H1 (cell line): ENCODE measurements at regions not wholly inside any gene's neighbourhood (a gene's known extent, or its start where the extent isn't known, plus 50 kb on each side); places are given as distances from the start of the nearest gene placed in this dataset.

Experiments used
- CTCF ChIA-PET: fragments of 300-600 bp; sonication (Branson Sonifier 250); formaldehyde crosslinking; loops from one replicate; lab custom pipeline; 2021; ENCODE audit not compliant: partially characterized antibody; lab: Charles Lee
- POLR2A ChIA-PET: fragments of 300-600 bp; sonication (Branson Sonifier 250); formaldehyde crosslinking; loops from one replicate; lab custom pipeline; 2021; ENCODE audit warnings: inconsistent platforms; ENCODE audit not compliant: partially characterized antibody; lab: Charles Lee
- DNase-seq, 2 experiments: peaks; one replicate each; pipeline versions ENCODE4 v3.0.0 to v3.0.0-alpha.2; 2010 to 2022; ENCODE audit warnings: low spot score in 2 of 2, low read depth in 1 of 2, mixed read lengths in 1 of 2
- FAIRE-seq: peaks from 2 replicates; lab custom pipeline; 2011; peaks lifted over from hg19 to GRCh38; lab: Jason Lieb, UNC
- H2AFZ ChIP-seq: 2 replicates; pipeline ENCODE4 v1.8.1; 2012; ENCODE audit warnings: low read length, inconsistent platforms
- H2AK5ac ChIP-seq: 2 replicates; pipeline ENCODE4 v1.6.1; 2013; ENCODE audit warnings: low read depth, low read length
- H2BK120ac ChIP-seq: replicated peaks from 2 replicates; pipeline ENCODE3; 2013; ENCODE audit warnings: low read depth, low read length, inconsistent platforms
- H2BK12ac ChIP-seq: 2 replicates; pipeline ENCODE4 v1.6.1; 2013; ENCODE audit warnings: low read depth, low read length
- H2BK15ac ChIP-seq: 2 replicates; pipeline ENCODE4 v1.6.1; 2013; ENCODE audit warnings: low read length
- H2BK20ac ChIP-seq: 2 replicates; pipeline ENCODE4 v1.6.1; 2013; ENCODE audit warnings: low read length
- H2BK5ac ChIP-seq: 2 replicates; pipeline ENCODE4 v1.6.1; 2013; ENCODE audit warnings: low read depth, low read length
- H3K14ac ChIP-seq: 2 replicates; pipeline ENCODE4 v1.6.1; 2013; ENCODE audit warnings: inconsistent platforms; ENCODE audit not compliant: insufficient read length
- H3K18ac ChIP-seq: 2 replicates; pipeline ENCODE4 v1.6.1; 2013; ENCODE audit warnings: low read length; ENCODE audit errors: extremely low read depth
- H3K23ac ChIP-seq: 2 replicates; pipeline ENCODE4 v1.6.1; 2013; ENCODE audit warnings: inconsistent platforms; ENCODE audit not compliant: insufficient read length
- H3K23me2 ChIP-seq: 2 replicates; pipeline ENCODE4 v1.6.1; 2013; ENCODE audit warnings: low read depth, low read length
- H3K27ac ChIP-seq: 2 replicates; pipeline ENCODE4 v1.6.1; 2011; ENCODE audit warnings: low read depth, low read length, inconsistent platforms
- H3K27me3 ChIP-seq, 4 experiments: replicated peaks in 1 of 4; 1 replicate in 1 of 4; 2 replicates in 3 of 4; pipeline versions ENCODE4 v1.6.1 to v1.8.1; 2011 to 2013; ENCODE audit warnings: low read length in 3 of 4, mild to moderate bottlenecking in 3 of 4, inconsistent platforms in 2 of 4, mixed read lengths in 2 of 4, moderate library complexity in 1 of 4; ENCODE audit not compliant: control insufficient read depth in 3 of 4, insufficient read depth in 3 of 4; ENCODE audit errors: extremely low read depth in 1 of 4
- H3K36me3 ChIP-seq, 4 experiments: 2 replicates each; pipeline versions ENCODE4 v1.6.1 to v1.8.1; 2011 to 2013; ENCODE audit warnings: mild to moderate bottlenecking in 4 of 4, low read length in 3 of 4, moderate library complexity in 2 of 4, control low read depth in 1 of 4, inconsistent platforms in 1 of 4; ENCODE audit not compliant: insufficient read depth in 4 of 4, control insufficient read depth in 2 of 4
- H3K4ac ChIP-seq: replicated peaks from 2 replicates; pipeline ENCODE3; 2013; ENCODE audit warnings: low read length, low read depth, mixed read lengths, inconsistent platforms; ENCODE audit not compliant: insufficient read length
- H3K4me1 ChIP-seq, 4 experiments: replicated peaks in 1 of 4; 1 replicate in 1 of 4; 2 replicates in 3 of 4; pipeline versions ENCODE4 v1.6.1 to v1.8.1; 2011 to 2013; ENCODE audit warnings: low read length in 3 of 4, inconsistent platforms in 2 of 4, mixed read lengths in 1 of 4; ENCODE audit not compliant: insufficient read depth in 4 of 4, control insufficient read depth in 3 of 4
- H3K4me2 ChIP-seq, 2 experiments: 2 replicates each; pipeline versions ENCODE4 v1.6.1 to v1.8.1; 2011 to 2013; ENCODE audit warnings: low read depth in 2 of 2, low read length in 2 of 2, control low read depth in 1 of 2, inconsistent platforms in 1 of 2, mild to moderate bottlenecking in 1 of 2; ENCODE audit not compliant: insufficient read depth in 1 of 2
- H3K4me3 ChIP-seq, 4 experiments: fragments of 200-600, 300-600 bp in 1 of 4; sonication (generic), shearing (Covaris generic), sonication (Bioruptor Twin) in 1 of 4; 2 replicates each; pipeline versions ENCODE4 v1.5.1 to v1.8.1; 2011 to 2016; ENCODE audit warnings: low read length in 4 of 4, low read depth in 3 of 4, control low read depth in 2 of 4, inconsistent platforms in 2 of 4, mild to moderate bottlenecking in 2 of 4, mixed read lengths in 1 of 4, moderate library complexity in 1 of 4; ENCODE audit not compliant: insufficient read depth in 2 of 4; ENCODE audit errors: extremely low read depth in 1 of 4
- H3K56ac ChIP-seq: replicated peaks from 2 replicates; pipeline ENCODE3; 2013; ENCODE audit warnings: low read depth, mild to moderate bottlenecking, mixed read lengths, low read length, inconsistent platforms; ENCODE audit not compliant: insufficient read length
- H3K79me1 ChIP-seq: 2 replicates; pipeline ENCODE4 v1.6.1; 2013; ENCODE audit warnings: low read depth, low read length, control low read depth
- H3K79me2 ChIP-seq, 2 experiments: 2 replicates each; pipeline versions ENCODE4 v1.6.1 to v1.8.1; 2012 to 2013; ENCODE audit warnings: low read length in 2 of 2, mild to moderate bottlenecking in 2 of 2, inconsistent platforms in 1 of 2; ENCODE audit not compliant: insufficient read depth in 2 of 2, control insufficient read depth in 1 of 2
- H3K9ac ChIP-seq, 4 experiments: replicated peaks in 1 of 4; 1 replicate in 1 of 4; 2 replicates in 3 of 4; pipeline versions ENCODE4 v1.6.1 to v1.8.1; 2011 to 2013; ENCODE audit warnings: low read depth in 3 of 4, low read length in 3 of 4, control low read depth in 2 of 4, mild to moderate bottlenecking in 2 of 4, moderate library complexity in 2 of 4, inconsistent platforms in 1 of 4; ENCODE audit errors: extremely low read depth in 1 of 4
- H3K9me3 ChIP-seq, 2 experiments: 2 replicates each; pipeline versions ENCODE4 v1.6.1 to v1.8.1; 2012 to 2013; ENCODE audit warnings: mild to moderate bottlenecking in 2 of 2, moderate library complexity in 2 of 2, control low read depth in 1 of 2, inconsistent platforms in 1 of 2, low read depth in 1 of 2, low read length in 1 of 2, mixed read lengths in 1 of 2; ENCODE audit not compliant: insufficient read depth in 2 of 2
- H4K20me1 ChIP-seq, 2 experiments: replicated peaks in 1 of 2; 2 replicates each; pipeline versions ENCODE3 to v1.8.1; 2011 to 2013; ENCODE audit warnings: inconsistent platforms in 2 of 2, low read length in 2 of 2, mild to moderate bottlenecking in 1 of 2; ENCODE audit not compliant: insufficient read depth in 2 of 2, control insufficient read depth in 1 of 2
- H4K5ac ChIP-seq: 2 replicates; pipeline ENCODE4 v1.6.1; 2013; ENCODE audit warnings: low read length, low read depth, mixed read lengths, inconsistent platforms; ENCODE audit not compliant: insufficient read length
- H4K8ac ChIP-seq: 2 replicates; pipeline ENCODE4 v1.8.0; 2013; ENCODE audit warnings: mild to moderate bottlenecking, moderate library complexity, low read length, inconsistent platforms; ENCODE audit not compliant: insufficient read depth; ENCODE audit errors: extremely low read depth
- H4K91ac ChIP-seq: replicated peaks from 2 replicates; pipeline ENCODE3; 2013; ENCODE audit warnings: low read length, mixed read lengths, inconsistent platforms; ENCODE audit not compliant: insufficient read length
- GABPA ChIP-seq: IDR thresholded peaks from 2 replicates; pipeline ENCODE4 v1.6.1; 2011; ENCODE audit warnings: mild to moderate bottlenecking, low read length, moderate library complexity, borderline replicate concordance; ENCODE audit not compliant: insufficient read depth
- WGBS, 2 experiments: shearing (Covaris generic) in 1 of 2; methylation state at CpG; one replicate each; pipeline versions ENCODE4 v1.1.6 to v1.1.7; 2013 to 2015; ENCODE audit warnings: low lambda C conversion rate in 2 of 2, mixed read lengths in 2 of 2, inconsistent platforms in 1 of 2, low coverage in 1 of 2, missing lambda C conversion rate in 1 of 2; ENCODE audit not compliant: insufficient replicate concordance in 2 of 2, insufficient coverage in 1 of 2, insufficient read length in 1 of 2; ENCODE audit errors: extremely low coverage in 1 of 2, missing lambda C conversion rate in 1 of 2; 5-methylcytosine and 5-hydroxymethylcytosine counted together

DNA sequence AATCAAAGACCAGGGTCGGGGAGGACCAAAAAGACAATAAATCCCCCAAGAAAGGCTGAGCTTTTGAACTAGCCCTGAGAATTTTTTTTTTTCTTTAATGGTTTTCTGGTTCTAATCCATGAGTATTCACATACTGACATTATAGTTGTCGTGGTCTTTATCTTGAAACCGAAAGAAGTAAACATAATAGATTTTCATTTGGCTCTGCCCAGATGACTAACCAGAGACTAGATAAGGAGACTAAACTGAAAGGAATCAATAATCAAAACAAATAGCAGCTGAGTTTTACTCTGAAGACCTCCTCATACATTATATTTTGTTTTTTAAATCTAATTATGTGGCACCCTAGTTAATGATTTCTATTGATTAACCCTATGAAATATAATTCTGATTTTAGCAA is 381.4 kb downstream of the CNTN3 start:
- no peaks in the 10 kb centered on the region for H3K23me2 ChIP-seq
- DNase-seq = no peak
- no peak overlapping the region for H2BK5ac ChIP-seq
- H3K27me3 ChIP-seq = no peaks in the 10 kb centered on the region
- H3K9me3 ChIP-seq = no peaks in the 10 kb centered on the region
- no peaks in the 10 kb centered on the region for H3K4me1 ChIP-seq
- no peaks in the 10 kb centered on the region for H4K20me1 ChIP-seq
- H4K5ac ChIP-seq = no peak overlapping the region
- no peak overlapping the region for H2AFZ ChIP-seq
- H3K9ac ChIP-seq = no peak overlapping the region
- H3K79me2 ChIP-seq = no peaks in the 10 kb centered on the region
- ChIA-PET CTCF (interaction anchor here (0.7 kb wide), 1 partner anchor 817 kb away, joined by 3 read pairs; no protein-coding TSS in a partner anchor), POLR2A (no interaction called here)
- H3K18ac ChIP-seq = no peak overlapping the region
- H3K56ac ChIP-seq = no peak overlapping the region
- H2AK5ac ChIP-seq = no peak overlapping the region
- no peak overlapping the region for H3K4me2 ChIP-seq
- no peak overlapping the region for H3K27ac ChIP-seq
- no peak overlapping the region for H2BK20ac ChIP-seq
- H3K4ac ChIP-seq = no peak overlapping the region
- H3K79me1 ChIP-seq = no peaks in the 10 kb centered on the region
- H2BK12ac ChIP-seq = no peak overlapping the region
- H2BK120ac ChIP-seq = no peak overlapping the region
- no peak overlapping the region for H2BK15ac ChIP-seq
- TF ChIP-seq GABPA = no peak
- H3K14ac ChIP-seq = no peak overlapping the region
- no peak overlapping the region for H3K4me3 ChIP-seq
- 94% methylated on average over 3 of the region's 3 CpGs; no CpG with 5 or more reads in 1 of the 2 experiments for WGBS, 2 experiments
- no peak overlapping the region for H4K91ac ChIP-seq
- no peak overlapping the region for H4K8ac ChIP-seq
- no peak overlapping the region for H3K23ac ChIP-seq
- no peak for FAIRE-seq
- no peaks in the 10 kb centered on the region for H3K36me3 ChIP-seq
